COLO668 (cell line): ENCODE measurements at regions not wholly inside any gene's neighbourhood (a gene's known extent, or its start where the extent isn't known, plus 50 kb on each side); places are given as distances from the start of the nearest gene placed in this dataset.

Source experiments
- DNase-seq: peaks from one replicate; lab custom pipeline; 2025; ENCODE audit not compliant: unreplicated experiment; lab: John Stamatoyannopoulos, UW

DNA sequence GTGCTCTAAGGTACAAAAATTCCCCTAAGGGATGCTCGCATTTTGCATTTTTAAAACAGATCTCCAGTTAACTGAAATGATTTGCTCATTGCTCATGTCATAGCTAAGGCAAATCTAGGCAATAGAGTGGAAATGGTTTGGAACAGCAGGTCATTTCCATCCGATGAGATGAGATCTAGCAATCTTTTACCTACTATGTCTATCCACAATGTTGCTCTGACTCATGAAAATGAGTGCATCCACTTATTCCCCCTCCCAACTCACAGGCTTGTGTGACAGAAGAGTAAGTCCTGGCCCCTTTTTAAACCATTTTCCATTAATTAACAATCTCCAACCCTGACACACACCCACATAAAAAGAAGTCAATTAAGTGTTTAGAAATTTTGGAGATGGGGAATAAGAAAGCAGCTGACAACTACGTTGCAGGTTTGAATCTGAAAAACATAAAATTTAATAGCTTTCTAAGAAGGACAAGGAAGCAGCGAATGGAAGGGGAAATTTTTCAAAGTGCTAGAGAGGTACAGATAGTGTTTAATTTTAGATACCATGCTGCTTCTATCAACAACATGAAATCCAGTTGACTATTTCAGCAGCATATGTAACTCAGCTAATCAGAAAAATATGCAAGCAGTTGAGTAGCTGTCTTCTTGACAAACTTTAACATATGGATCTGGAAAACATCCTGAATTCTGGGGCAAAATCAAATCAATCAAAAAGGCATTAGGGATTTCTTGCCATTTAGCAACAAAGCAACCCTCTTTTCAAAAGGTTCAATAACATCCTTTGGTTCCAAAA lies 112.0 kb downstream of the TMCO5A start:
- DNase-seq, result no peak

DNA sequence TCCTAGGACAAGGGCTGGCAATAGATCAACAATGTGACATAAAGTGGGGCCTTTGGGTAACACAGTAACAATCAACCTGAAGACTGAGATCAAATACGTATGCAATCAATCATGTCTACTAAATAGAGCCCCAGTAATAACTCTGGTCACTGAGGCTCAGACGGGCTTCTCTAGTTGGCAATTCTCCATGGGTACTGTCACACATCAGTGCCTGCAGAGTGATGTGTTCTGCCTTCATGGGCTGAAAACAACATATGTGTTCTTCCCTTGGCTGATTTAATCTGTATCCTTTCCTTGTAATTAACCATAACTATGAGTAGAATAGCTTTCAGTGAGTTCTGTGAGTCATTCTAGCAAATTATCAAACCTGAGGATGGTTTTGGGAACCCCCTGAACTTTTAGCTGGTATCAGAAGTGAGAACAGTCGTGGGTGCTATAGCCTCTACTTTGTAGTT lies 113.6 kb downstream of the TMCO5A start:
- DNase-seq, result no peak

GRCh38 chr15:38049891-38050290 lies 115.5 kb downstream of the TMCO5A start:
- no peak for DNase-seq

- DNase-seq, result no peak
These were observed 116.3 kb downstream of the TMCO5A start for GRCh38 chr15:38050529-38051448.

- DNase-seq, result no peak
These were observed 118.8 kb downstream of the TMCO5A start for GRCh38 chr15:38053205-38053604.

DNA sequence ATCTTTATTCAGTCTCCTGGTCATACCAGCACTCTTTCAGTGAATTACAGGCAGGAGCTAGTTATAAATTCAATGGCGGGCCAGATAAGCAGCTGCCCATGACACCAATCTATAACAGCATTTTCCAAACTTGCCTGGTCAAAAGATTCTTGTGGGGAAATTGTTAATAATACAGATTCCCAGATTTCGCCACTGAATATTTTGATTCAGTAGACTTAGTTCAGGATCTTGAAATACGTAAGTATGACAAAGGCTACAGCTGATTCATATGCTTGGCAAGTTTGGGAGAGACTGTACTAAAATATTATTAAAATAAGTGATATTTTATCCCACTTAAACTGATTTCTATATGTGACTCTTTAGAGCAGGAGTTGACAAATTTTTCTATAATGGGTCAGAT lies 119.3 kb downstream of the TMCO5A start:
- no peak for DNase-seq

DNA sequence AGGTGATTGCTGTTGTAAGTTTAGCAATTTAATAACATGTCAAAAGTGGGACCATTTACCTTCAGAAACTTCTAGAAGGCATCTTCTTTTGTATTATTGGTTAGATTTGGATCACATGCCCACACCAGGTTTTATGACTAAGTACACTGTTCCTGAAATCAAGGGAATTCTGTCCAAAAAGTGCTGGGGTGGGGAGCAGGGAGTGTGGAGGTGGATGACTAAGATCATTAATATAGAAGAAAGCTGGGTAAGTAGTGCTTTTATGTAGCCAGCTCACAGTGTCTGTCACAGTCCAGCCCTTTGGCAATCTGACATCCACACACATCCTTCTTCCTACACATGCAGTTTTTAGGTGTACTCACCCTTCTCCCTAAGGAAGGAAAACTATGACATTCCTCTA lies 120.0 kb downstream of the TMCO5A start:
- no peak for DNase-seq

DNA sequence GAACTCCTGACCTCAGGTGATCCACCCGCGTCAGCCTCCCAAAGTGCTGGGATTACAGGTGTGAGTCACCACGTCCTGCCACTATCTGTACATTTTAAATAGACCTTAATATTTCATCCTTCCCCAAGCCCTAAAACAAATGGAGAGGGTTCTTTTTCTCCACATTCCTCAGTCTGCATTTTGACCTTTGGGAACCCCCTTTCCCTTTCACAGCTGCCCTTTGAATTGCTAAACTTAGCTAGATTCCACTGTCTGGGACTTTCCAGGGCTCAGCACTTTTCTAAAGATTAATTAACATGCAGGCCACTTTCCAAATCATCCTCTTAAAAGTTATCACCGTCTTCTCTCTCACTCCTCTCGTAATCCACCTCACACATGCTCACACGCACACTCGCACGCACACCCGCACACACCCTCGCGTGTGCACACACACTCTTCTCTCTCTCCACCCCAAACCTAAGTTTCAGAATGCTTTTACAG lies 124.2 kb downstream of the TMCO5A start:
- no peak for DNase-seq

DNA sequence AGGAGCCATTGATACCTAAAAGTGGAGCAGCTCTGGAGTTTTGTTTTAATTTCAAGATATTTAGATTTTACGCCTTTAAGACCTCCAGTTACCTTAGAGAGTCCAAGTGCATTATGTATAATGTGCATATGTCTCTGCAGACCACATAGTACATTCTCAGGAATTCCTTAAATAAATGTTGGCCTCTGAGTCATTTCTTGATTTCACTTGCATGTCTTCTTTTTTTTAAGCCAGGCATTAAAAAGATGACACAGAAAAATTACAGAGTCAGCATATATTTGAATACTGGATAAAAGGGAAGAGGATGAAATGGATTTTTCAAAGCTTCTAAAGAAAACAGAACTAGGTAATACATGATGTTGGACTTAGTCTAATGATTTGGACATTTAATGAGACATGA lies 125.2 kb downstream of the TMCO5A start:
- DNase-seq, result no peak

DNA sequence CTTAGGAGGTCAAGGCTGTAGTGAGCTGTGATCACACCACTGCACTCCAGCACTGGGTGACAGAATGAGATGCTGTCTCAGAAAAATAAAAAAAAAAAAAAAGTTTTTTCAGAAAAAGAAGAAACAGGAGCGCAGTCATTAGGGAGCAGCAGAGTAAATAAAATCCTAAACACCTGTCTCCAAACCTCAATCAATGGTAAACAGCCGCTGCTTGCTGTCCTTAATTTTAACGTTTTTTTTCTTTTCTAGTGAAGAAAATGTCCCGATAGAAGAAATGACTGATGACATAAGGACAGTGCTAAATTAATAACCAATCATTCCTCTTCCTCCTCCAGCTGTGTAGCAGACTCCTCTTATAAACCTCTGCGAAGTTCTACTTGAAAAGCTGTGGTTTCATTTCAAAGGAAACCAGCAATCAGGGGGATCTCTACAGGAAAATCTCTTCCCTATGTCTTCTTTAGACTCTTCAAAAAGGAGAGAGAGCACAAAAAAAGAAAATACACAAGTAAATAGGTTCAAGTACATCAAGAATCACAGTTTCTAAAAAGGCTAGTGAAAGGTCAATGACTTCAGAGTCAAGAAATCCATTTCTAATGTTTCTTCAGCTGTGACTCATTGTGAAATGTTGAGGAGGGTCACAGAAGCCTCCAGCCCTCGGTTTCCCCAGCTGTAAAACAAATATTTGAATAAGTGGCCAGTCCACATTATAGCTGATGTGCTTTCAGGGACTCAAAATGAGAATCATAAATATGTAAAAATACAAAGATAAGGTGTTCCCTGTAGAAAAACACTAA lies 127.6 kb downstream of the TMCO5A start:
- DNase-seq, result no peak

DNA sequence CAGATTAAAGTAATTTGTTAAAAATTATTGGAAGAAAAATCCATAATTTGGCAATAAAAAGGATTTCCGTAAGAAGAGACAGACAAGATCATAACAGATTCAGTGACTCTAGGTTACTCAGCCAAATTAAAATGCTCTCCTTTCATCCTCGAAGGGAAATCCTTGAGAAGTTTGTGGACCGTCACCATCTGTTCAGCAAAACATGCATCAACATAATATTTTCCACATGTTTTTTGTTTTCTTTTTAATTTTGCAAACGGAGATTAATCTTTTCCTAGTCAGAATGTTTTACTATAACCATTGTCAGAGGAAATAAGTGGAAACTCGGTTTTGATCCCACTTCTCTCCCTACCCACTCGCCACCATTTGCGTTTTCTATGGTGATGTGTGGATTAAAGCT lies 128.3 kb downstream of the TMCO5A start:
- no peak for DNase-seq

DNA sequence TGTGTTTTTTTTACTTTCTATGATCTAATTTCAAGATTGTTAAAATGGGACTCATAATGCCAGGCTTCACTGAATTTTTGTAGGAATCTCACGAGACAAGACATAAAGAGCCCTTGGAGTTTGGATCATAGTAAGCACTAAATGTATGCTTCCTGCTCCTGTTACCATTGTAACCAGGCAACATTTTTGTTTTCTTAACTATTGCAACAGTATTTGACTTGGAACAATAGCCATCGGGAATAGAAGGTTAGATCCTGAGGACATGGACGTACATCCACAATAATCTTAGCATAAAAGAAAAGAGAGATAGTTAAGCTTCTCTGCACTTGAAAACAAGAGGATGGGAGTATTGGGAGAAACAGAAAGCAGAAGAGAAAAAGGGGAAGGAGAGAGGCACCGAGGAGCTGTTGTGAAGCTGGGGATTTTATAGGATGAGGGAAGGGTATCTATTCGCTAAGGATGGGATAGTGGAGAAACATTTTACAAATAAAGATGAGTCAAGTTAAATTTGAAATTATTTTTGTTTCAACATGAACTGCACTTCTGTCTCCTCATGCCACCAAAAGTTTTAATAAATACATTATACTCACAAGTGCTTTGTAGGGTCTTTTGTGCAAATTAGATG lies 131.4 kb downstream of the TMCO5A start:
- DNase-seq, result no peak

DNA sequence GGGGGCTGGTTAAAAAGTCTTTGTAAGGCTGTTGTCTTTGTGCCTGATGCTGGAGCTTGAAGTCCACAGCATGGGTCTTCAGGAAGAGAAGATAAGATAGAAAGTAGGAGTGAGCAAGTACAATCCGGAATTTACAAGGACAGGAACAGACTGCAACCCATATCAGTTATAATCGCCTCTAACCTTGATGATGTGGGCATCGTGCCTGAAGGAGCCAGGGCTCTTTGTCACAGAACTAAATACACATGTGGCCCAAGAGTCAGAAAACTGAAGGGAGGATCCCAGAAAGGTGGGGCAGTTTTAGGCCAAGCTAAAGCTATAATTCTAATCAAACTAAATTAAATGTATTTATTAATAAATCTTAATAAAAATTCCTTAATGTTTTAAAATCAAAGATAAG lies 132.2 kb downstream of the TMCO5A start:
- no peak for DNase-seq

DNA sequence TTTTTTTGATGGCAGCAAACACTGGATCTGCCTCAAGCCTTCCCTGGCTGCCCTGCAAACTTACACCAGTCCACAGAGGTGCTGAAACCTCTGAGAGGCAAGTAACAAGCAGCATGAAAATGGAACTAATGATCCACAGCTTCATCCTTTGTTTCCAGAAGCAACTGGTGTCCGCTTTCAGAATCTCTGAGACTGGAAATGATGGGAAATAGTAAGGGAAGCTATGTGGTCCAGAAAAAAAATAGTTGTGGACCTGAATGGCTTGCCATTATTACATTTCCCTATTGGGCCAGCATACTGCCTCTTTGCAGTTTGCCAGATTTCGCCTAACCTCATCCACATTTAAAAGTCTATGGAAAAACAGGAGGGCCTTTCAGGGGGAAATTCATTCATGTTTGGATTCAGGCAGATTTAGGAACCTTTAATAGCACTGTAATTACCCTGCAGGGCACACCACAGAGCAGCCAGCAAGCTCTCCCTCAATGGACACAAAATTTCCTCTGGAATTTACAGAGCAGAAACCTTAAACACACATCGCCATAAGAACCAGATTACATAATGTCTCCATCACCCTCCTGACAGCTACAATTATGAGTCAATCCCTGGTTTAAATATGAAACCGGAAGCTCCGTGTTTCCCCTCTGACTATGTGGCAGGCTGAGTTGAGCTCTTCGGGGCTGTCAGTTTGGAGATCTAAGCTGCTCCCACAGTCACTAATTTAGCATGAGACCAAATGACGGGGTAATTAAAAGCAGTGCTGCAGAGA lies 134.4 kb downstream of the TMCO5A start:
- DNase-seq, result no peak

- DNase-seq, result no peak
These were observed 135.1 kb downstream of the TMCO5A start for GRCh38 chr15:38069511-38070011.

DNA sequence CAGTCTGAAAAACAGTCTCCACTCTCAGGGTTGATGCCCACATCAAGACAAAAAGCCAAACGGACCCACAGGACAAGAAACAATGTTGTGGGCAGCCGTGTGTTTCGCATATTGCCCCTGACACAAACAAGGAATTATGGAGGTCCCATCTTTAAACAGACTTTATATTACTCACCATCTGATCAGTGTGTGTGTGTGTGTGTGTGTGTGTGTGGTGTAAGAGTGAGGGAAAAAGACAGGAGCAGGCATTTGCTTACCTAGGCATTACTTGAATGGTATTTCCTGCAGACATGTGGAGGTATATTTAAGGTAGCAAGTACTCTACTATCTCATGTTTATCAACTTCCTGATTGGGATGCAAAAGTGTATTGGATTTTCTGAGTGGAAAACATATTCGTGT lies 136.3 kb downstream of the TMCO5A start:
- no peak for DNase-seq

- no peak for DNase-seq
These were observed 137.0 kb downstream of the TMCO5A start for GRCh38 chr15:38071211-38071972.

GRCh38 chr15:38072007-38072347 lies 137.5 kb downstream of the TMCO5A start:
- DNase-seq, result no peak
